H9 (cell line): ENCODE measurements at regions not wholly inside any gene's neighbourhood (a gene's known extent, or its start where the extent isn't known, plus 50 kb on each side); places are given as distances from the start of the nearest gene placed in this dataset.

Experiments used
- DNase-seq: peaks from one replicate; pipeline ENCODE4 v3.0.0-alpha.2; 2017
- H2AFZ ChIP-seq: one replicate; pipeline ENCODE4 v1.6.1; 2013; ENCODE audit warnings: mild to moderate bottlenecking, low read length, control low read depth, moderate library complexity
- H2AK5ac ChIP-seq: 2 replicates; pipeline ENCODE4 v1.6.1; 2013; ENCODE audit warnings: low read length, control low read depth, mixed read lengths; ENCODE audit not compliant: insufficient read length
- H2BK120ac ChIP-seq: one replicate; pipeline ENCODE4 v1.6.1; 2013; ENCODE audit warnings: low read depth, mild to moderate bottlenecking, low read length, control low read depth, inconsistent platforms; ENCODE audit not compliant: poor library complexity, severe bottlenecking
- H2BK12ac ChIP-seq: 2 replicates; pipeline ENCODE4 v1.6.1; 2013; ENCODE audit warnings: low read length, control low read depth, mixed read lengths, low read depth; ENCODE audit not compliant: insufficient read length
- H2BK15ac ChIP-seq: 2 replicates; pipeline ENCODE4 v1.6.1; 2013; ENCODE audit warnings: low read depth, low read length, control low read depth
- H2BK20ac ChIP-seq: one replicate; pipeline ENCODE4 v1.6.1; 2013; ENCODE audit warnings: low read depth, mild to moderate bottlenecking, low read length, control low read depth, inconsistent platforms; ENCODE audit not compliant: poor library complexity, severe bottlenecking
- H2BK5ac ChIP-seq: 2 replicates; pipeline ENCODE4 v1.6.1; 2013; ENCODE audit warnings: low read length, control low read depth, mixed read lengths; ENCODE audit not compliant: insufficient read length
- H3K14ac ChIP-seq: 2 replicates; pipeline ENCODE4 v1.6.1; 2013; ENCODE audit warnings: low read length, control low read depth; ENCODE audit not compliant: insufficient read depth
- H3K18ac ChIP-seq: 2 replicates; pipeline ENCODE4 v1.6.1; 2013; ENCODE audit warnings: low read depth, mild to moderate bottlenecking, mixed read lengths, low read length, control low read depth; ENCODE audit not compliant: insufficient read length
- H3K23ac ChIP-seq: 2 replicates; pipeline ENCODE4 v1.6.1; 2013; ENCODE audit warnings: low read length, control low read depth, mixed read lengths, low read depth; ENCODE audit not compliant: insufficient read length
- H3K23me2 ChIP-seq: 2 replicates; pipeline ENCODE4 v1.6.1; 2013; ENCODE audit warnings: low read depth, mild to moderate bottlenecking, mixed read lengths, low read length, control low read depth; ENCODE audit not compliant: insufficient read length, poor library complexity, severe bottlenecking
- H3K27ac ChIP-seq: 2 replicates; pipeline ENCODE4 v1.5.1; 2013; ENCODE audit warnings: low read length, control low read depth, mixed read lengths, low read depth; ENCODE audit not compliant: insufficient read length
- H3K27me3 ChIP-seq: 2 replicates; pipeline ENCODE4 v1.6.1; 2013; ENCODE audit warnings: low read length, control low read depth, inconsistent platforms; ENCODE audit not compliant: insufficient read depth
- H3K4ac ChIP-seq: 2 replicates; pipeline ENCODE4 v1.6.1; 2013; ENCODE audit warnings: low read depth, mild to moderate bottlenecking, control low read depth, inconsistent platforms, low read length, moderate library complexity
- H3K4me1 ChIP-seq: 2 replicates; pipeline ENCODE4 v1.6.1; 2013; ENCODE audit warnings: low read length, control low read depth, inconsistent platforms; ENCODE audit not compliant: insufficient read depth
- H3K4me2 ChIP-seq: 2 replicates; pipeline ENCODE4 v1.6.1; 2013; ENCODE audit warnings: low read length, control low read depth, mixed read lengths; ENCODE audit not compliant: insufficient read length, insufficient read depth
- H3K56ac ChIP-seq: 2 replicates; pipeline ENCODE4 v1.6.1; 2013; ENCODE audit warnings: low read depth, mild to moderate bottlenecking, mixed read lengths, low read length, control low read depth; ENCODE audit not compliant: insufficient read length
- H3K79me1 ChIP-seq: 2 replicates; pipeline ENCODE4 v1.6.1; 2013; ENCODE audit warnings: low read depth, mild to moderate bottlenecking, moderate library complexity, low read length, control low read depth, inconsistent platforms; ENCODE audit not compliant: insufficient read depth, poor library complexity, severe bottlenecking
- H3K79me2 ChIP-seq: 2 replicates; pipeline ENCODE4 v1.6.1; 2013; ENCODE audit warnings: low read length, control low read depth, inconsistent platforms; ENCODE audit not compliant: insufficient read depth
- H3K9ac ChIP-seq: 2 replicates; pipeline ENCODE4 v1.6.1; 2013; ENCODE audit warnings: low read length, control low read depth, mixed read lengths; ENCODE audit not compliant: insufficient read length; ENCODE audit errors: extremely low read depth
- H3K9me3 ChIP-seq: one replicate; pipeline ENCODE4 v1.6.1; 2013; ENCODE audit warnings: low read depth, low read length, inconsistent platforms; ENCODE audit not compliant: control insufficient read depth
- H3T11ph ChIP-seq: one replicate; pipeline ENCODE4 v1.6.1; 2013; ENCODE audit warnings: mild to moderate bottlenecking, low read length, control low read depth, inconsistent platforms
- H4K20me1 ChIP-seq: one replicate; pipeline ENCODE4 v1.6.1; 2013; ENCODE audit not compliant: control insufficient read depth, insufficient read length, insufficient read depth
- H4K5ac ChIP-seq: 2 replicates; pipeline ENCODE4 v1.6.1; 2013; ENCODE audit warnings: low read depth, mild to moderate bottlenecking, mixed read lengths, low read length, control low read depth; ENCODE audit not compliant: insufficient read length
- H4K8ac ChIP-seq: replicated peaks from 2 replicates; pipeline ENCODE4 v1.6.1; 2013; ENCODE audit warnings: low read length, control low read depth, mixed read lengths, low read depth; ENCODE audit not compliant: insufficient read length
- H4K91ac ChIP-seq: 2 replicates; pipeline ENCODE4 v1.6.1; 2013; ENCODE audit warnings: low read depth, mild to moderate bottlenecking, moderate library complexity, mixed read lengths, low read length, control low read depth; ENCODE audit not compliant: insufficient read length
- H3K27ac Mint-ChIP-seq, 3 experiments: 2 replicates in 2 of 3; 3 replicates in 1 of 3; pipeline ENCODE4 v1.8.0; 2020 to 2021; ENCODE audit warnings: mixed read lengths in 3 of 3, mild to moderate bottlenecking in 1 of 3, moderate library complexity in 1 of 3
- H3K27me3 Mint-ChIP-seq: 2 replicates; pipeline ENCODE4 v1.8.0; 2021; ENCODE audit warnings: low read depth, mild to moderate bottlenecking, moderate library complexity, mixed read lengths
- H3K36me3 Mint-ChIP-seq, 3 experiments: 2 replicates in 2 of 3; 3 replicates in 1 of 3; pipeline ENCODE4 v1.8.0; 2020 to 2021; ENCODE audit warnings: low read depth in 3 of 3, mixed read lengths in 3 of 3; ENCODE audit not compliant: insufficient read depth in 1 of 3
- H3K4me1 Mint-ChIP-seq, 2 experiments: 2 replicates each; pipeline ENCODE4 v1.8.0; 2020; ENCODE audit warnings: mixed read lengths in 2 of 2
- H3K4me3 Mint-ChIP-seq, 2 experiments: 2 replicates in 1 of 2; 3 replicates in 1 of 2; pipeline ENCODE4 v1.8.0; 2020 to 2021; ENCODE audit warnings: mild to moderate bottlenecking in 2 of 2, mixed read lengths in 2 of 2, moderate library complexity in 1 of 2
- H3K9me3 Mint-ChIP-seq, 2 experiments: 2 replicates in 1 of 2; 3 replicates in 1 of 2; pipeline ENCODE4 v1.8.0; 2020; ENCODE audit warnings: mild to moderate bottlenecking in 2 of 2, mixed read lengths in 2 of 2, moderate library complexity in 1 of 2
- WGBS: extraction: QIAGEN DNeasy Blood & Tissue Kit; methylation state at CpG from one replicate; pipeline ENCODE4 v1.1.7; 2013; ENCODE audit warnings: missing lambda C conversion rate, low lambda C conversion rate, mixed read lengths; ENCODE audit not compliant: insufficient read length; ENCODE audit errors: extremely low coverage; 5-methylcytosine and 5-hydroxymethylcytosine counted together
- TF ChIP-seq, protein P1 (sequence below): fragments of 200-600 bp; sonication (generic); conservative IDR thresholded peaks from 3 replicates; pipeline ENCODE4 v1.8.0; 2021; ENCODE audit warnings: antibody characterized with exemption, mild to moderate bottlenecking

DNA sequence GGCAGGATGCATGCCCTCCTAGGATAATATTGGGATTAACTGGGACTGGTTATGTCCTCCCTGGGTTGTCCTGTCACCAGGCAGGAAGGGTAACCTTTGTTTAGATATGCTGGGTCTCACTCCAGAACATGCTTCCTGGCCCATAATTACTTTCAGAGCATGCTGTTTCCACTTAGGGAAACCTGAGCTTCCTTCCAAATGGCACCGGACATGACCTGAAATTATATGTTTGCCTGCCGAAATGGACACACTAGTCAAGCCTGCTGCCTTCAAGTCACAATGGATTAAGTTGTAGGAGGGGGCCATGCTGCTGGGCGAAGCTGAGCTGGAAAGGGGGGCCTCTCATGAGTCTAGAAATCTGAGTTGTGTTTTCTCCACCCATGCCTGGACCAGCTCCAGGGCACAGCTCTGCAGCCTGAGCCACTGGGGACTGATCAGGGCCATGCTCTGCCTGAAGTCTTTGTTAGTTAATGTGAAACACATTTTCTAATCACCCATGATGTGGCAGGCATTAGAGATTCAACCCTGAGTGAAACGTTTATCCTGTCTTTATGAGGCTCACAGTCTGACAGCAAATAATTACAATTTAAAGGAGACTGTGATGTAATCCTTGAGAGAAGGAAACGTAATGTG is 273.3 kb downstream of the TNS1 start:
- Histone ChIP-seq H3K9ac (no peak overlapping the region), H3K4me1 (no peaks in the 10 kb centered on the region), H3K79me1 (no peaks in the 10 kb centered on the region), H3K56ac (no peak overlapping the region), H4K20me1 (no peaks in the 10 kb centered on the region), H4K5ac (no peak overlapping the region), H3K4ac (no peak overlapping the region), H3K14ac (no peak overlapping the region), H2BK12ac (no peak overlapping the region), H3K23me2 (no peaks in the 10 kb centered on the region), H3K4me2 (no peak overlapping the region), H3K18ac (no peak overlapping the region), H3K27ac (no peak overlapping the region), H2AK5ac (no peak overlapping the region), H4K8ac (no peak overlapping the region), H3K27me3 (no peaks in the 10 kb centered on the region), H2BK20ac (no peak overlapping the region), H3K9me3 (no peaks in the 10 kb centered on the region), H2BK5ac (no peak overlapping the region), H3K79me2 (no peaks in the 10 kb centered on the region), H2AFZ (no peak overlapping the region), H4K91ac (no peak overlapping the region), H3K23ac (no peak overlapping the region), H2BK15ac (no peak overlapping the region), H2BK120ac (no peak overlapping the region), H3T11ph (no peak overlapping the region)
- Mint-ChIP-seq H3K27me3 (peaks cover 4% of the 10 kb centered on the region), H3K36me3 (no peaks in the 10 kb centered on the region), H3K9me3 (no peaks in the 10 kb centered on the region), H3K4me1 (peaks cover 0 to 4% of the 10 kb centered on the region in 2 experiments; a peak in 1 of 4 replicates), H3K27ac (no peak overlapping the region), H3K4me3 (no peak overlapping the region)
- TF ChIP-seq, protein P1, sequence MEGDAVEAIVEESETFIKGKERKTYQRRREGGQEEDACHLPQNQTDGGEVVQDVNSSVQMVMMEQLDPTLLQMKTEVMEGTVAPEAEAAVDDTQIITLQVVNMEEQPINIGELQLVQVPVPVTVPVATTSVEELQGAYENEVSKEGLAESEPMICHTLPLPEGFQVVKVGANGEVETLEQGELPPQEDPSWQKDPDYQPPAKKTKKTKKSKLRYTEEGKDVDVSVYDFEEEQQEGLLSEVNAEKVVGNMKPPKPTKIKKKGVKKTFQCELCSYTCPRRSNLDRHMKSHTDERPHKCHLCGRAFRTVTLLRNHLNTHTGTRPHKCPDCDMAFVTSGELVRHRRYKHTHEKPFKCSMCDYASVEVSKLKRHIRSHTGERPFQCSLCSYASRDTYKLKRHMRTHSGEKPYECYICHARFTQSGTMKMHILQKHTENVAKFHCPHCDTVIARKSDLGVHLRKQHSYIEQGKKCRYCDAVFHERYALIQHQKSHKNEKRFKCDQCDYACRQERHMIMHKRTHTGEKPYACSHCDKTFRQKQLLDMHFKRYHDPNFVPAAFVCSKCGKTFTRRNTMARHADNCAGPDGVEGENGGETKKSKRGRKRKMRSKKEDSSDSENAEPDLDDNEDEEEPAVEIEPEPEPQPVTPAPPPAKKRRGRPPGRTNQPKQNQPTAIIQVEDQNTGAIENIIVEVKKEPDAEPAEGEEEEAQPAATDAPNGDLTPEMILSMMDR, result no peak
- DNase-seq, result no peak
- no CpG with 5 or more reads among the region's 5 CpGs for WGBS
